ENCODE measurements at regions not wholly inside any gene's neighbourhood (a gene's known extent, or its start where the extent isn't known, plus 50 kb on each side); places are given as distances from the start of the nearest gene placed in this dataset.

DNA sequence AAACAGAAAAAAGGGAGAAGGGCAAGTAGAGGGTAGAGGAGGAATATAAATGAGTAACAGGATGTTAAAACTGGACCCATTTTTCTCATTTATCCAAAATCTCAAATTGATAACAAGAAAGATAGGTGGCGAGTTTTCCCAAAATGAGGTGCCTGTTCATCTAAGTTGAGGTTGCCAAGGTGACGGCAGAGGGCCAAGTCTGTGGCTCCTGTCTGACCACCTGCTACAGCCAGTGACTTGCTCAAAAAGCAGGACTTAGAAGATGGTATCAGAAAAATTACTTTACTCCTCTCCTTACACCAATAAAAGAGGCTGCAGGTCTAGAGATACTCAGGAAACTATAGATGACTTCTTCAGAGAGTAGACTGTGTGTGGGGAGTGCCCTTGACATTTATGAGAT is 137.6 kb upstream of the ZNF385D start:
- H3K4me3 Mint-ChIP-seq = no peak overlapping the region
- Histone ChIP-seq H3K27ac (ENCODE audit: insufficient read length, low read depth, low read length) (no peak overlapping the region), H3K4me2 (ENCODE audit: insufficient read depth, insufficient read length, low read length) (no peak overlapping the region), H2AK5ac (ENCODE audit: insufficient read length, low read length) (no peak overlapping the region), H3K79me2 (ENCODE audit: insufficient read depth, low read length) (no peaks in the 10 kb centered on the region), H3K9me3 (ENCODE audit: control insufficient read depth, low read depth, low read length) (no peaks in the 10 kb centered on the region), H3K56ac (ENCODE audit: insufficient read length, low read depth, low read length) (no peak overlapping the region), H3K4ac (ENCODE audit: low read depth, low read length) (no peak overlapping the region), H3K14ac (ENCODE audit: insufficient read depth, low read length) (no peak overlapping the region), H3K23ac (ENCODE audit: insufficient read length, low read depth, low read length) (no peak overlapping the region), H2BK120ac (ENCODE audit: low read depth, low read length, poor library complexity, severe bottlenecking) (no peak overlapping the region), H3K27me3 (ENCODE audit: insufficient read depth, low read length) (no peaks in the 10 kb centered on the region), H2BK12ac (ENCODE audit: insufficient read length, low read depth, low read length) (no peak overlapping the region), H2BK5ac (ENCODE audit: insufficient read length, low read length) (no peak overlapping the region), H2BK15ac (ENCODE audit: low read depth, low read length) (no peak overlapping the region), H2AFZ (ENCODE audit: low read length) (no peak overlapping the region), H3K79me1 (ENCODE audit: insufficient read depth, low read depth, low read length, poor library complexity, severe bottlenecking) (no peaks in the 10 kb centered on the region), H4K5ac (ENCODE audit: insufficient read length, low read depth, low read length) (no peak overlapping the region), H4K8ac (replicated peaks; ENCODE audit: insufficient read length, low read depth, low read length) (no peak overlapping the region), H3K23me2 (ENCODE audit: insufficient read length, low read depth, low read length, poor library complexity, severe bottlenecking) (no peaks in the 10 kb centered on the region), H4K20me1 (ENCODE audit: control insufficient read depth, insufficient read depth, insufficient read length) (no peaks in the 10 kb centered on the region), H3K9ac (ENCODE audit: extremely low read depth, insufficient read length, low read length) (no peak overlapping the region), H3K18ac (ENCODE audit: insufficient read length, low read depth, low read length) (no peak overlapping the region), H3T11ph (ENCODE audit: low read length) (no peak overlapping the region), H3K4me1 (ENCODE audit: insufficient read depth, low read length) (no peaks in the 10 kb centered on the region), H2BK20ac (ENCODE audit: low read depth, low read length, poor library complexity, severe bottlenecking) (no peak overlapping the region), H4K91ac (ENCODE audit: insufficient read length, low read depth, low read length) (no peak overlapping the region)
- no peaks in the 10 kb centered on the region for H3K27me3 Mint-ChIP-seq (ENCODE audit: low read depth)
- TF ChIP-seq CTCF (conservative IDR thresholded peaks at IDR 0.05) = no peak
- no peaks in the 10 kb centered on the region for H3K9me3 Mint-ChIP-seq
- no peak for DNase-seq
- WGBS (ENCODE audit: extremely low coverage, insufficient read length, low lambda C conversion rate) = no CpG with 5 or more reads among the region's 2 CpGs
- no peak overlapping the region for H3K27ac Mint-ChIP-seq
- peaks cover 0 to 4% of the 10 kb centered on the region in 2 experiments; a peak in 1 of 4 replicates for H3K4me1 Mint-ChIP-seq
- no peaks in the 10 kb centered on the region for H3K36me3 Mint-ChIP-seq (ENCODE audit: insufficient read depth in 1 of 3, low read depth in 3 of 3)
